A673 (cell line): ENCODE measurements at regions not wholly inside any gene's neighbourhood (a gene's known extent, or its start where the extent isn't known, plus 50 kb on each side); places are given as distances from the start of the nearest gene placed in this dataset.

Experiments used
- CTCF ChIP-seq: fragments of 300-800, 200-600 bp; sonication (generic); conservative IDR thresholded peaks from 2 replicates; pipeline ENCODE4 v1.5.1; 2017; ENCODE audit warnings: low read depth, mild to moderate bottlenecking, antibody characterized with exemption, low read length, moderate library complexity, mixed read lengths
- EZH2 ChIP-seq: fragments of 200-600 bp; sonication (generic); IDR thresholded peaks from 2 replicates; pipeline ENCODE4 v1.6.1; 2017; ENCODE audit warnings: borderline replicate concordance, low read depth, mild to moderate bottlenecking, mixed read lengths, antibody characterized with exemption, low read length; ENCODE audit not compliant: poor library complexity, severe bottlenecking

GRCh38 chr5:178790371-178790770 is 59.9 kb upstream of the ZNF354A start:
- TF ChIP-seq CTCF (no peak), EZH2 (no peak)
